HCT116 (cell line): ENCODE measurements at regions not wholly inside any gene's neighbourhood (a gene's known extent, or its start where the extent isn't known, plus 50 kb on each side); places are given as distances from the start of the nearest gene placed in this dataset.

ENCODE experiments used
- ATAC-seq: fragments of 200-7000 bp; cut with Tn5 transposase; 2 replicates; pipeline ENCODE4 v1.9.1; 2020; ENCODE audit warnings: mild to moderate bottlenecking, moderate library complexity
- BruUV-seq: library from RNA; stranded (reverse); fragments of 400-500 nt; replicated peaks from 2 replicates; lab custom pipeline; 2021; lab: Mats Ljungman, UMichigan
- CTCF ChIA-PET: fragments of 300-600 bp; sonication (Branson Sonifier 250); formaldehyde crosslinking; loops from one replicate; lab custom pipeline; 2021; ENCODE audit warnings: antibody characterized with exemption; lab: Charles Lee
- POLR2A ChIA-PET: fragments of 300-600, 350-600 bp; sonication (Branson Sonifier 250); formaldehyde crosslinking; loops from one replicate; lab custom pipeline; 2021; ENCODE audit warnings: antibody characterized with exemption; lab: Charles Lee
- RAD21 ChIA-PET, 2 experiments: fragments of 300-600 bp; sonication (Branson Sonifier 250); formaldehyde crosslinking; loops; one replicate each; lab custom pipeline; 2023; ENCODE audit warnings: low total read pairs in 2 of 2; ENCODE audit not compliant: uncharacterized antibody in 2 of 2, unreplicated experiment in 2 of 2, low non-redundant PET in 1 of 2; lab: Charles Lee
- DNase-seq: peaks from one replicate; pipeline ENCODE4 v3.0.0-alpha.2; 2010; ENCODE audit warnings: low read depth, low spot score
- H2AFZ ChIP-seq: fragments of 200-600 bp; shearing (Covaris generic), sonication (generic); 2 replicates; pipeline ENCODE4 v1.6.1; 2017; ENCODE audit warnings: low read depth, mixed run types, mixed read lengths, antibody characterized with exemption, low read length; ENCODE audit not compliant: poor library complexity, severe bottlenecking
- H3K27ac ChIP-seq: 2 replicates; pipeline ENCODE4 v1.5.1; 2012; ENCODE audit warnings: low read depth, low read length
- H3K27me3 ChIP-seq: fragments of 200-600 bp; sonication (generic); 2 replicates; pipeline ENCODE4 v1.6.1; 2016; ENCODE audit warnings: mixed run types, low read length, mixed read lengths; ENCODE audit not compliant: insufficient read depth
- H3K36me3 ChIP-seq, 2 experiments: fragments of 200-500 bp in 1 of 2; fragments of 200-600 bp in 1 of 2; sonication (Bioruptor generic) in 1 of 2; sonication (generic) in 1 of 2; 2 replicates each; pipeline versions ENCODE4 v1.5.1 to v1.6.1; 2014 to 2016; ENCODE audit warnings: low read length in 2 of 2, inconsistent platforms in 1 of 2, mixed read lengths in 1 of 2, mixed run types in 1 of 2; ENCODE audit not compliant: insufficient read depth in 2 of 2, control insufficient read depth in 1 of 2
- H3K4me1 ChIP-seq, 2 experiments: fragments of 200-600 bp in 1 of 2; sonication (generic) in 1 of 2; 2 replicates each; pipeline versions ENCODE4 v1.5.1 to v1.6.1; 2012 to 2017; ENCODE audit warnings: low read length in 2 of 2, inconsistent platforms in 1 of 2, mild to moderate bottlenecking in 1 of 2, mixed read lengths in 1 of 2, mixed run types in 1 of 2, moderate library complexity in 1 of 2; ENCODE audit not compliant: insufficient read depth in 2 of 2, control insufficient read depth in 1 of 2
- H3K4me2 ChIP-seq: fragments of 200-600 bp; sonication (generic); 2 replicates; pipeline ENCODE4 v1.6.1; 2017; ENCODE audit warnings: mixed run types, low read length, mixed read lengths
- H3K4me3 ChIP-seq, 2 experiments: fragments of 200-600 bp in 1 of 2; sonication (generic) in 1 of 2; replicated peaks in 1 of 2; 2 replicates each; pipeline ENCODE4 v1.5.1; 2011 to 2016; ENCODE audit warnings: low read length in 2 of 2, control low read depth in 1 of 2, low read depth in 1 of 2, mild to moderate bottlenecking in 1 of 2, mixed read lengths in 1 of 2, mixed run types in 1 of 2
- H3K79me2 ChIP-seq: fragments of 200-600 bp; sonication (generic); 2 replicates; pipeline ENCODE4 v1.6.1; 2017; ENCODE audit warnings: mild to moderate bottlenecking, mixed run types, low read length, moderate library complexity, mixed read lengths; ENCODE audit not compliant: insufficient read depth
- H3K9ac ChIP-seq: fragments of 200-600 bp; sonication (generic); 2 replicates; pipeline ENCODE4 v1.6.1; 2016; ENCODE audit warnings: low read length, mixed read lengths
- H3K9me2 ChIP-seq: fragments of 200-600 bp; sonication (generic), shearing (Covaris generic); 2 replicates; pipeline ENCODE4 v1.6.1; 2017; ENCODE audit warnings: mixed run types, mild to moderate bottlenecking, moderate library complexity; ENCODE audit not compliant: insufficient read depth
- H3K9me3 ChIP-seq, 2 experiments: fragments of 200-500 bp in 1 of 2; fragments of 200-600 bp in 1 of 2; sonication (Bioruptor generic) in 1 of 2; sonication (generic) in 1 of 2; 2 replicates each; pipeline ENCODE4 v1.6.1; 2014 to 2017; ENCODE audit warnings: low read length in 2 of 2, mixed read lengths in 2 of 2, inconsistent platforms in 1 of 2, low read depth in 1 of 2, mild to moderate bottlenecking in 1 of 2, mixed run types in 1 of 2, moderate library complexity in 1 of 2; ENCODE audit not compliant: control insufficient read depth in 1 of 2, insufficient read depth in 1 of 2
- H4K20me1 ChIP-seq: fragments of 200-600 bp; sonication (generic), shearing (Covaris generic); 2 replicates; pipeline ENCODE4 v1.6.1; 2017; ENCODE audit warnings: mixed run types, mild to moderate bottlenecking, moderate library complexity; ENCODE audit not compliant: insufficient read depth
- CBX3 ChIP-seq: IDR thresholded peaks from 2 replicates; pipeline ENCODE4 v1.6.1; 2012; ENCODE audit warnings: low read depth
- CEBPB ChIP-seq: IDR thresholded peaks from 2 replicates; pipeline ENCODE4 v1.6.1; 2012; ENCODE audit warnings: low read depth
- CTCF ChIP-seq, 3 experiments: fragments of 200-600 bp in 1 of 3; sonication (generic) in 1 of 3; IDR thresholded peaks in 2 of 3; conservative IDR thresholded peaks in 1 of 3; 2 replicates each; pipeline ENCODE4 v1.5.1; 2012 to 2017; ENCODE audit warnings: low read depth in 2 of 3, low read length in 2 of 3, antibody characterized with exemption in 1 of 3, borderline replicate concordance in 1 of 3, control low read depth in 1 of 3, mild to moderate bottlenecking in 1 of 3, mixed read lengths in 1 of 3, mixed run types in 1 of 3, moderate library complexity in 1 of 3; ENCODE audit not compliant: insufficient read depth in 1 of 3
- EGR1 ChIP-seq: IDR thresholded peaks from 2 replicates; pipeline ENCODE4 v1.6.1; 2012; ENCODE audit warnings: low read depth
- EZH2 ChIP-seq: fragments of 200-600 bp; sonication (generic); IDR thresholded peaks from 2 replicates; pipeline ENCODE4 v1.6.1; 2017; ENCODE audit warnings: antibody characterized with exemption, mixed run types
- EZH2phosphoT487 ChIP-seq: fragments of 200-600 bp; IDR thresholded peaks from 2 replicates; pipeline ENCODE4 v1.6.1; 2018; ENCODE audit warnings: antibody characterized with exemption, borderline replicate concordance
- FOSL1 ChIP-seq: IDR thresholded peaks from 2 replicates; pipeline ENCODE4 v1.6.1; 2012; ENCODE audit warnings: low read depth
- JUND ChIP-seq: IDR thresholded peaks from 2 replicates; pipeline ENCODE4 v1.6.1; 2012
- MAX ChIP-seq: IDR thresholded peaks from 2 replicates; pipeline ENCODE4 v1.6.1; 2012
- POLR2A ChIP-seq: IDR thresholded peaks from 2 replicates; pipeline ENCODE4 v1.7.0; 2011; ENCODE audit warnings: borderline replicate concordance; ENCODE audit not compliant: insufficient read depth, insufficient read length; ENCODE audit errors: extremely low read depth
- POLR2AphosphoS5 ChIP-seq: IDR thresholded peaks from 2 replicates; pipeline ENCODE4 v1.6.1; 2011; ENCODE audit warnings: mild to moderate bottlenecking, low read depth, low read length, moderate library complexity
- RAD21 ChIP-seq: IDR thresholded peaks from 2 replicates; pipeline ENCODE4 v1.6.1; 2012; ENCODE audit warnings: low read depth, mild to moderate bottlenecking
- SIN3A ChIP-seq: IDR thresholded peaks from 2 replicates; pipeline ENCODE4 v1.6.1; 2012; ENCODE audit warnings: low read depth
- SP1 ChIP-seq: IDR thresholded peaks from 2 replicates; pipeline ENCODE4 v1.6.1; 2012; ENCODE audit warnings: low read depth
- SRF ChIP-seq: IDR thresholded peaks from 2 replicates; pipeline ENCODE4 v1.6.1; 2012; ENCODE audit warnings: low read depth
- TCF7L2 ChIP-seq: IDR thresholded peaks from 2 replicates; pipeline ENCODE4 v1.7.0; 2011; ENCODE audit warnings: borderline replicate concordance, inconsistent platforms; ENCODE audit not compliant: insufficient read depth, insufficient read length; ENCODE audit errors: extremely low read depth
- YY1 ChIP-seq: IDR thresholded peaks from 2 replicates; pipeline ENCODE4 v1.6.1; 2011; ENCODE audit warnings: low read length, low read depth, moderate library complexity, mild to moderate bottlenecking; ENCODE audit not compliant: insufficient replicate concordance; ENCODE audit errors: extremely low read depth
- ZNF274 ChIP-seq: fragments of 200-500 bp; sonication (Bioruptor generic); IDR thresholded peaks from 2 replicates; pipeline ENCODE4 v1.6.1; 2014; ENCODE audit warnings: mild to moderate bottlenecking, low read depth, low read length, inconsistent platforms
- intact Hi-C: fragments of 100-400 bp; cut with micrococcal nuclease; formaldehyde crosslinking; loops from 2 replicates; pipeline ENCODE4 v1.10.0; 2022
- TF ChIP-seq, protein P1 (sequence below): IDR thresholded peaks from 2 replicates; pipeline ENCODE4 v1.6.1; 2011; ENCODE audit warnings: mild to moderate bottlenecking, low read length, moderate library complexity; ENCODE audit not compliant: insufficient replicate concordance; ENCODE audit errors: extremely low read depth
- TF ChIP-seq, protein P2 (sequence below): IDR thresholded peaks from 2 replicates; pipeline ENCODE4 v1.6.1; 2012; ENCODE audit warnings: low read depth

DNA sequence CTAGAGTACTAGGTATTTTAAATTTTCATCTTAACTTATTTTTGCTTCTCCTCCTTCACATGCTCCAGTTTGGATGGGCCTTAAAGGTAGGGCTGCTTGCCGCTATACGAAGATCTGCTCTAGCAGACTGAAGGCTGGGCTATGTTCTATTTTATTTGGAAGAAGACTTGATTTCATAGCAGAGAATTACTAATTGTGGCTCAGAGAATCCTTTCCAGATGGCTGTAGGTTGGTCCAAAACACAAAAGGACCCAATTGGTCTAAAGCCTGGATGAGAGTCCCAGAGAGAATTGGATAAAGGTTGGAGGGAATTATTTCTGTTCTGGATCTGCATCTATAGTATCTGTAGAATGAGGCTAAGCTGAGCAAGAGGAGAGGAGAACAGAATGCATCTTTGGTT lies 719.4 kb upstream of the PTBP2 start:
- intact Hi-C loops = no loop called here
- H3K4me2 ChIP-seq = no peak overlapping the region
- H2AFZ ChIP-seq = no peak overlapping the region
- H3K36me3 ChIP-seq = no peaks in the 10 kb centered on the region
- no peaks in the 10 kb centered on the region for H3K9me2 ChIP-seq
- ChIA-PET POLR2A (no interaction called here), RAD21 (no interaction called here)
- H3K4me1 ChIP-seq = no peaks in the 10 kb centered on the region
- no peaks in the 10 kb centered on the region for H4K20me1 ChIP-seq
- no peak for ATAC-seq
- no peak overlapping the region for H3K4me3 ChIP-seq
- no peak overlapping the region for H3K9ac ChIP-seq
- TF ChIP-seq YY1 (no peak), SRF (no peak), POLR2AphosphoS5 (no peak), FOSL1 (no peak), SIN3A (no peak), EGR1 (no peak), CEBPB (no peak), CBX3 (no peak), POLR2A (no peak), RAD21 (no peak), TCF7L2 (no peak), JUND (no peak), MAX (no peak), EZH2 (no peak), CTCF (IDR thresholded peaks at IDR 0.05 in 2 of 3, conservative IDR thresholded peaks at IDR 0.05 in 1 of 3; ENCODE audit: borderline replicate concordance in 1 of 3, insufficient read depth in 1 of 3, low read depth in 2 of 3, low read length in 2 of 3) (no peak), EZH2phosphoT487 (no peak), SP1 (no peak), ZNF274 (no peak)
- TF ChIP-seq, protein P1, sequence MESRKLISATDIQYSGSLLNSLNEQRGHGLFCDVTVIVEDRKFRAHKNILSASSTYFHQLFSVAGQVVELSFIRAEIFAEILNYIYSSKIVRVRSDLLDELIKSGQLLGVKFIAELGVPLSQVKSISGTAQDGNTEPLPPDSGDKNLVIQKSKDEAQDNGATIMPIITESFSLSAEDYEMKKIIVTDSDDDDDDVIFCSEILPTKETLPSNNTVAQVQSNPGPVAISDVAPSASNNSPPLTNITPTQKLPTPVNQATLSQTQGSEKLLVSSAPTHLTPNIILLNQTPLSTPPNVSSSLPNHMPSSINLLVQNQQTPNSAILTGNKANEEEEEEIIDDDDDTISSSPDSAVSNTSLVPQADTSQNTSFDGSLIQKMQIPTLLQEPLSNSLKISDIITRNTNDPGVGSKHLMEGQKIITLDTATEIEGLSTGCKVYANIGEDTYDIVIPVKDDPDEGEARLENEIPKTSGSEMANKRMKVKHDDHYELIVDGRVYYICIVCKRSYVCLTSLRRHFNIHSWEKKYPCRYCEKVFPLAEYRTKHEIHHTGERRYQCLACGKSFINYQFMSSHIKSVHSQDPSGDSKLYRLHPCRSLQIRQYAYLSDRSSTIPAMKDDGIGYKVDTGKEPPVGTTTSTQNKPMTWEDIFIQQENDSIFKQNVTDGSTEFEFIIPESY = no peak
- TF ChIP-seq, protein P2, sequence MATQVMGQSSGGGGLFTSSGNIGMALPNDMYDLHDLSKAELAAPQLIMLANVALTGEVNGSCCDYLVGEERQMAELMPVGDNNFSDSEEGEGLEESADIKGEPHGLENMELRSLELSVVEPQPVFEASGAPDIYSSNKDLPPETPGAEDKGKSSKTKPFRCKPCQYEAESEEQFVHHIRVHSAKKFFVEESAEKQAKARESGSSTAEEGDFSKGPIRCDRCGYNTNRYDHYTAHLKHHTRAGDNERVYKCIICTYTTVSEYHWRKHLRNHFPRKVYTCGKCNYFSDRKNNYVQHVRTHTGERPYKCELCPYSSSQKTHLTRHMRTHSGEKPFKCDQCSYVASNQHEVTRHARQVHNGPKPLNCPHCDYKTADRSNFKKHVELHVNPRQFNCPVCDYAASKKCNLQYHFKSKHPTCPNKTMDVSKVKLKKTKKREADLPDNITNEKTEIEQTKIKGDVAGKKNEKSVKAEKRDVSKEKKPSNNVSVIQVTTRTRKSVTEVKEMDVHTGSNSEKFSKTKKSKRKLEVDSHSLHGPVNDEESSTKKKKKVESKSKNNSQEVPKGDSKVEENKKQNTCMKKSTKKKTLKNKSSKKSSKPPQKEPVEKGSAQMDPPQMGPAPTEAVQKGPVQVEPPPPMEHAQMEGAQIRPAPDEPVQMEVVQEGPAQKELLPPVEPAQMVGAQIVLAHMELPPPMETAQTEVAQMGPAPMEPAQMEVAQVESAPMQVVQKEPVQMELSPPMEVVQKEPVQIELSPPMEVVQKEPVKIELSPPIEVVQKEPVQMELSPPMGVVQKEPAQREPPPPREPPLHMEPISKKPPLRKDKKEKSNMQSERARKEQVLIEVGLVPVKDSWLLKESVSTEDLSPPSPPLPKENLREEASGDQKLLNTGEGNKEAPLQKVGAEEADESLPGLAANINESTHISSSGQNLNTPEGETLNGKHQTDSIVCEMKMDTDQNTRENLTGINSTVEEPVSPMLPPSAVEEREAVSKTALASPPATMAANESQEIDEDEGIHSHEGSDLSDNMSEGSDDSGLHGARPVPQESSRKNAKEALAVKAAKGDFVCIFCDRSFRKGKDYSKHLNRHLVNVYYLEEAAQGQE = no peak
- TF ChIP-seq, all 23 proteins: peak for 0
- H3K27me3 ChIP-seq = no peaks in the 10 kb centered on the region
- BruUV-seq = no TSS peak
- no peaks in the 10 kb centered on the region for H3K79me2 ChIP-seq
- CTCF ChIA-PET = no interaction called here
- H3K27ac ChIP-seq = no peak overlapping the region
- no peaks in the 10 kb centered on the region for H3K9me3 ChIP-seq
- no peak for DNase-seq
